Esophagus squamous epithelium (tissue), 4 donors: ENCODE measurements at regions not wholly inside any gene's neighbourhood (a gene's known extent, or its start where the extent isn't known, plus 50 kb on each side); places are given as distances from the start of the nearest gene placed in this dataset.

Experiments used
- CTCF ChIP-seq, 6 experiments: fragments of 450-650 bp in 4 of 6; fragments of 200-600 bp in 2 of 6; sonication (generic) in 2 of 6; IDR thresholded peaks; one replicate each; pipeline ENCODE4 v1.5.1; 2016 to 2019; ENCODE audit warnings: antibody characterized with exemption in 6 of 6, mild to moderate bottlenecking in 4 of 6, moderate library complexity in 4 of 6
- POLR2A ChIP-seq, 4 donors: fragments of 450-650 bp; IDR thresholded peaks; one replicate each; pipeline ENCODE4 v1.6.1; 2017; ENCODE audit warnings: antibody characterized with exemption in 4 of 4, mild to moderate bottlenecking in 4 of 4, moderate library complexity in 3 of 4

- TF ChIP-seq CTCF (IDR thresholded peaks at IDR 0.05) (no peak), POLR2A (IDR thresholded peaks at IDR 0.05) (no peak)
Measured at GRCh38 chrY:21177306-21177800, 333.8 kb upstream of the RBMY1B start.
